Ovary (tissue), 3 donors: ENCODE measurements at regions not wholly inside any gene's neighbourhood (a gene's known extent, or its start where the extent isn't known, plus 50 kb on each side); places are given as distances from the start of the nearest gene placed in this dataset.

ENCODE experiments used
- CTCF ChIP-seq, 3 donors: fragments of 450-650 bp in 2 of 3; fragments of 200-600 bp in 1 of 3; IDR thresholded peaks; one replicate each; pipeline versions ENCODE4 v1.5.1 to v1.8.0; 2016 to 2022; ENCODE audit warnings: antibody characterized with exemption in 3 of 3, mild to moderate bottlenecking in 1 of 3
- POLR2A ChIP-seq: fragments of 450-650 bp; IDR thresholded peaks from one replicate; pipeline ENCODE4 v1.6.1; 2017; ENCODE audit warnings: antibody characterized with exemption, mild to moderate bottlenecking, moderate library complexity
- donor health status: DM: no; HTN: no; CAD: no.

DNA sequence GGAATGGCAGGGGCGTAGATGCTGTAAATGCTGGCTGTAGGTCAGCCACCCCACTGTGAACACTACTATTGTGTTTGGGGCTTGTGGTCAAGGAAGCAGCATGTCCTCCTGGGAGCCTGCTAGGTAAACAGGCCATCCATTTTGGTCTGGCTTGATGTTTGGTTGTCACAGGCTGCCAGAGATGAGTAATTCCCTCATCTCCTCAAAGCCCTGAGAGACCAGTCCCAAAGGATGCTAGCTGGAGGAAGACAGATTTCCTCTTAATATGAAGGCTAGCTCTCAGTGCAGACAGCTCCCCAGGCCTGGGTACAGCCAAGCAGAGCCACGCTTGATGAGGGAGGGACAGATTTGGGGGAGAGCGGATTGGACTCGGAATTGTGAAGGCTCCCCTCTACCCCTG, 72.5 kb upstream of the MAP1B start:
- TF ChIP-seq CTCF (IDR thresholded peaks at IDR 0.05) (no peak), POLR2A (no peak)
